DMS79 (cell line): ENCODE measurements at regions not wholly inside any gene's neighbourhood (a gene's known extent, or its start where the extent isn't known, plus 50 kb on each side); places are given as distances from the start of the nearest gene placed in this dataset.

ENCODE experiments used
- DNase-seq: peaks from one replicate; lab custom pipeline; 2025; lab: John Stamatoyannopoulos, UW

GRCh38 chr2:60158262-60158661 is 395.2 kb downstream of the BCL11A start:
- DNase-seq = no peak

GRCh38 chr2:60157283-60157682 is 396.2 kb downstream of the BCL11A start:
- DNase-seq = no peak

GRCh38 chr2:60154142-60154541 is 399.3 kb downstream of the BCL11A start:
- DNase-seq = no peak

- no peak for DNase-seq
Measured at GRCh38 chr2:60152226-60152833, 401.1 kb downstream of the BCL11A start.

- no peak for DNase-seq
Measured at GRCh38 chr2:60149176-60149575, 404.3 kb downstream of the BCL11A start.

- no peak for DNase-seq
Measured at GRCh38 chr2:60148716-60149115, 404.7 kb downstream of the BCL11A start.

GRCh38 chr2:60140185-60140584 is 413.3 kb downstream of the BCL11A start:
- no peak for DNase-seq

- no peak for DNase-seq
Measured at GRCh38 chr2:60136913-60137312, 416.5 kb downstream of the BCL11A start.

- DNase-seq = no peak
Measured at GRCh38 chr2:60127191-60127590, 426.3 kb downstream of the BCL11A start.

GRCh38 chr2:60125611-60126426 is 427.6 kb downstream of the BCL11A start:
- DNase-seq = no peak

- no peak for DNase-seq
Measured at GRCh38 chr2:60119778-60120177, 433.7 kb downstream of the BCL11A start.

GRCh38 chr2:60118917-60119316 is 434.5 kb downstream of the BCL11A start:
- DNase-seq = no peak

GRCh38 chr2:60118061-60118460 is 435.4 kb downstream of the BCL11A start:
- DNase-seq = no peak

- no peak for DNase-seq
Measured at GRCh38 chr2:60116161-60116875, 437.1 kb downstream of the BCL11A start.

- no peak for DNase-seq
Measured at GRCh38 chr2:60109744-60110143, 443.7 kb downstream of the BCL11A start.

GRCh38 chr2:60106836-60107529 is 446.5 kb downstream of the BCL11A start:
- DNase-seq = no peak

- DNase-seq = no peak
Measured at GRCh38 chr2:60105906-60106305, 447.5 kb downstream of the BCL11A start.

GRCh38 chr2:60104514-60105505 is 448.6 kb downstream of the BCL11A start:
- DNase-seq = no peak

- DNase-seq = no peak
Measured at GRCh38 chr2:60100034-60100433, 453.4 kb downstream of the BCL11A start.

GRCh38 chr2:60098996-60099395 is 454.5 kb downstream of the BCL11A start:
- DNase-seq = peak; percentile 66

- DNase-seq = no peak
Measured at GRCh38 chr2:60097298-60097697, 456.2 kb downstream of the BCL11A start.
